HG02623 (cell line): ENCODE measurements at regions not wholly inside any gene's neighbourhood (a gene's known extent, or its start where the extent isn't known, plus 50 kb on each side); places are given as distances from the start of the nearest gene placed in this dataset.

Source experiments
- ATAC-seq: cut with Tn5 transposase; IDR thresholded peaks from one replicate; pipeline ENCODE4 v1.9.1; 2021; ENCODE audit warnings: moderate library complexity; ENCODE audit not compliant: unreplicated experiment

DNA sequence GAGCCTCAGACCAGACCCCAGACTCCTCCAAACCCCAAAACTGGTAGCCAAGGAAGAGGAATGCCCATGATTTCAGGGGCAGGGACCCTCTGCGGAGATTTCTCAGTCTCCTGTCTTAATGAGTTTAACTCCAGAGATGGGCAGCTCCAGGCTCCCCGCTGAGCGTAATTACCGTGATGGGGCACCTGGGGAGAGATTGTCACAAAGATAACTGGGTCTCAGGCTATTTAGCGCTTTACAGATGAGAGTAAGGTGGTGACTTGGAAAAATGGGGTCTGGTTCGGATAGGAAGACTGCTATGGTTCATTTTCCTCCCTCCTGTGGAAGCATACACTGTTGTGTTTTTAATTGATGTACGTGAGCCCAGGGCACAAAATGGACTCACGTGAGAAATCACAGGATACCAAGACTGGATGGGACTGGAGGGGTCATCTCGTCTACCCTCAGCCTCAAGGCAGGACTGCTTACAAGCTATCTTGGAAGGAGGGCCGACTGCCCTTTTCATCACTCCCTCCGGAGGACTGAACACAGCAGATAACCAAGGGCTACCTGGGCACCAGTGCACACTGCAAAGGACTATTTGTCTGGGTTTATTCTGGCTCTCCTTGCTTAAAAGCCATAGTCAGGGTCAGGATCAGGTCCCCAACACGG lies 427.8 kb downstream of the ZNF521 start:
- no peak for ATAC-seq

DNA sequence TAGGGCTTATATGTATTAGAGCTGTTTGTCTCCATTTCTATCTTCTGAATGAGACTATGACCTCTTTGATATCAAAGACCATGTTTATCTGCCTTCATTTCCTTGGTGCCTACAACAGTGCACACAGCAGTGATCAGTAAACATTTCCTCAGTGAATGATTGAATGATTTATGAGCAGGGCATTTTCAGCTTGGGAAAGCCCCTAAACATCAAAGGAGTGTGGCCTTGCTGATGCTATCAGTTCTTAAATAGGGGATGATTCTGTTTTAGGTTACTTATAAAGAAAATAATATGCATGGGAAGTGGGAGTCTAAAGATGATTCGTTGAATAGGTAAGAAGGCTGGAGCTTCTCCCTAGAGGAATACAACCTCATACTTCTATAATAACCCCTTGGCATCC lies 425.3 kb downstream of the ZNF521 start:
- no peak for ATAC-seq

DNA sequence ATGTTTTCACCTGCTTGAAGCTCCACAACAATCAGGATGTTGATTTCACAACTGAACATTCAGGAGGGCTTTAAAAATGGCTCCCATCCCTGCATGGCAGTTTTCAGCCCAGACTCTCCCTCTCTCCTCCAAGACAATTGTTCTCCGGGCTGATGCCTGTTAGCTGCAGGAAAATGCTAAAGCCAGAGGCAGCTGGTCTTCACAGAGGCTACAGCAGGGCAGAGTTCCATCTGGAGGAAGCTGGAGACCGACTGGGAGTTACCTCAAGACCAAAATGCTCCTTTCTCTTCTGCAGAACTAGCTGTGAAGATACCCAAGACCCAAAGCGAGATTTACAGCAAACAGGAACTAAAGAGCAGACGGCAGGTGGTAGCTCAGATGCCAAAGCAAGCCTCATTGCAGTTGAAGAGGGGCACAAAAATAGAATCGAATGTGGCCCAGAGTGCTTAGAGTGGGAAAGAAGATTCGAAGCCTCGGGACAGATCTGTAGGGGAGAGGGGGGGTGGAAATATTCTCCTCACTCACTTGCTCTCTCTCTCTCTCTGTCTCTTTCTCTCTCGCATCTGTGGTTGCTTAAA lies 423.6 kb downstream of the ZNF521 start:
- ATAC-seq = peak; percentile 58

DNA sequence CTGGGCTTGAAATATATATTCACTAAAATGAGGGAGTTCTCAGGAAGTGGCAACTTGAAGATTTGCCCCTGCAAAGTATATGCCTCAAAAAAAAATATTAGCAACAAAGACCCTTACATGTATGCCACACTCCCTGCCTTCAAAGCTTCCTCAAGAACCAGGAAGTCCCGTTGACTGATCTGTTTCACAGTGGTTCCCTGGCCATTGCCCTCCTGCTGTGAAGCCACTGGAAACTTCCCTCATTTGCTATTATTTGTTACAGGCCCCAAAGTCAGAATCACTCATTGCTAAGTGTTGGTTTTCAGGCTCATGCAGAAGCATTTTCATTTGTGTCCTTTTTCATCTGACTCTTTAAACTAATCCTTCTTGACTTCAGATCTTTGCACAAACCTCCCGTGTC lies 421.5 kb downstream of the ZNF521 start:
- ATAC-seq = no peak

DNA sequence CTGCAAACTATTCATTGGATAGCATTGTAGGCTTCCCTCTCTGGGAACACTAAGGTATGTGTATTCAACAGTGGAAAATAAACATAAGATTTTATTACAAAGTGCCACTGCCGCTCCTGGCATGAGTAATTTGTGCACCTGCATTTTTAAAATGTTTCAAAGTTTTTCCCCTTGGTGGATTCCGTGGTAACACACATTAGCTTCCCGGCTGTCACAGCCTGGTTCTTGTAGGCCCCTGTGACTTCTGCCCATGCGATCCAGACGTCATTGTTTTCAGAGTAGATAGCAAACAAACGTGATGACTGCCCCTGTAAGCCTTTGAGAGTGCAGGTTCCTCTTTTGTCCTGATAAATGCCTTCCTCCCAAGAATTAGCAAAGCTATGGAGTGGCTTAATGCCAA lies 421.0 kb downstream of the ZNF521 start:
- no peak for ATAC-seq

DNA sequence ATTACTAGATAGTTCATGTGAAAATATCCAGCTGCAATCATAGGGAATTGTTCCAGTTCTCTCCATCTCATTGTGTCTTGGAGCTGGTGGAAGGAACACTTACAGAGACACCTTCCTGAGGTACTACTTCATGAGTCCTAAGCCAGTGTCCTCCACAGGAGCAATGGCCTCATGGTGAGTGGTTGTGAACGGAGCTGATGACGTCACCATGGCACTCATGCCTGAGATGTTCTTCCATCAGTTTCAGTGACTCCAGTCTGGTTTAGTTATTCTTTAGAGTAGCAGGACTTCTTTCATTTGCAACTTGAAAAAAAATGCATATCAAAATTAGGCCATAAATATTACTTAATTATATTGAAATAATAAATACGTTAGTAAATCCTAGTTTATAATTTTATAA lies 418.6 kb downstream of the ZNF521 start:
- ATAC-seq = no peak

DNA sequence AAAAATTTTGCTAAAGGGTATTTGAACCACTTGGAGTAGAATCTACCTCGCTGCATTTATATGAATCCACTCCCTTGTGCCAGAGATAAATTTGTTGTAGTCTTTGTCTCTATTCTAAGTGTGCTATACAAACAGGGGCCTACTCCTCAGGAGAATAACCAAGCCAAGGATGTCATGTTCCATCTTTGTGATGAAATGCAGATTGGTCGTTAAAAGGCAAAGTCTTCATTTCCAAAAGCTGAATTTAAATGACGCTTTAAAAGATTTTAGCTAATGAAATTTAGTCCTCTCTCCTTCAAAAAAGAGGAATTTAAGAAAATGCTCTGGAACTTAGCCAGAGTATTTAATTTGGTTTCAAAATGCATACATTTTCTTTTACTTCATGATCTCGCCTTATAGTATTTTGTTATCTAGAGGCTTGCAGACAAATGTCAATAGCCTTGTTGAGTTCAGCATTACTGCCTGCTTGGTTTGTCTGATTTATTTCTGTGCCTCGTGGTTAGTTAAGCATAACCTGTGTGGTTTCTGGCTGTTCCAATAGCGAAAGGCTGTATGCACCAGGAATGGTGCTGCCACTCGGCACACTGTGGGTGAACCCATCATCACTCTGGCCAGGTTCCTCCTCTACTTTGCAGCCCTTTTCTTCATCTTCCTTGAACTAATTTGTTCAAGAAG lies 417.6 kb downstream of the ZNF521 start:
- ATAC-seq = no peak

DNA sequence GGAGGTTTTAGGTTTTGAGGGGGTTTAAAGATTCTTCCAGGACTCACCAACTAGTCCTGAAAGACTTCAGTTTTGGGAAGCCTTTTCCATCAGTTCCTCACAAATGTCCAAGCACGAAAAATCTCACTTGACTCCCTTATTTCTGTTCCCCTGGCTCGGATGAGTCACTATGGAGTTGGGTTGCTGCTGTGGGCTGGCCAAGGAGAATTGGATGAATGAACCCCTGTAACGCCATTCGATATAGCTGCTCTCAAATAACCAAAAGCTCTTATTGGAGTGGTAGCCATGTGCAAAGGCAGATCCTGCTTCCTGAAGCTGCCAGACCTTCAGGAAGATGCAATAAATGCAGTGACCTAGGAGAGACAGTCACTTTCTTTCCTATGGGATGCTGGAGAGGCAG lies 417.0 kb downstream of the ZNF521 start:
- ATAC-seq = no peak

DNA sequence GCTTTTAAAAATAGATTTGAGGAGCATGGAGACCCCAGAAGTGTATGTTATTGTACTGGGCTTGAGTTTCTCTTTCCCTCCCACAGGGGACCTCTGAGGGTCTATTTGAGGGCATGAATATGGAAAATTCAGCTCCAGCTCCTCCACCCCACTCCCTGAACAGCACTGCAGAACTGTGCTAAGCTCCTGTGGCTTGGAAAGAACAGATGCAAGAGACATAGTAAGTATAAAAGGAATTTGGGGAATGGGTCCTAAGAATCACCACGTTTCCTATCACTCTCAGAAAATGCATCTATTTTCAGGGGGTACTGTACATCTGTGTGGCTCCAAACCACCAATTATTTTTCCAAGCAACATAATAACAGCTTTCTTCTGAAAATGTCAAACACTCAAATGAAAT lies 416.1 kb downstream of the ZNF521 start:
- no peak for ATAC-seq

DNA sequence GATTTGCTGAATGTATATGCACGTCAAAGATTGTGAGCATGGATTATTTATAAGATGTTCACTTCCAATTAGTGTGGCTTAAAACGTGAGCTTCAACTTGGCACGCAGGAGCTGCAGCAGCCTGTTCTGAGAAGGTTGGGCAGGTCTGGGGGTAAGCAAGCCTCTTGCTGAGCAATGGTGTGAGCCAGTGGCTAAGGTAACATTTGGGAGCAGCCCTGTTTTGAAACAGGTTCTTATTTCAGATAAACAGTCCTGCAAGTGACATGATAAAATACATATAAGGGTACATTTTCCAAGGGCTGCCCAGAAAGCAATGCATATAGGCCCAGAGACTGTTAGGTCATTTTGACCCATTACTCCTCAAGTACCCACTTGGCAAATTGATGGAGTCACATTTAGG lies 415.3 kb downstream of the ZNF521 start:
- no peak for ATAC-seq

DNA sequence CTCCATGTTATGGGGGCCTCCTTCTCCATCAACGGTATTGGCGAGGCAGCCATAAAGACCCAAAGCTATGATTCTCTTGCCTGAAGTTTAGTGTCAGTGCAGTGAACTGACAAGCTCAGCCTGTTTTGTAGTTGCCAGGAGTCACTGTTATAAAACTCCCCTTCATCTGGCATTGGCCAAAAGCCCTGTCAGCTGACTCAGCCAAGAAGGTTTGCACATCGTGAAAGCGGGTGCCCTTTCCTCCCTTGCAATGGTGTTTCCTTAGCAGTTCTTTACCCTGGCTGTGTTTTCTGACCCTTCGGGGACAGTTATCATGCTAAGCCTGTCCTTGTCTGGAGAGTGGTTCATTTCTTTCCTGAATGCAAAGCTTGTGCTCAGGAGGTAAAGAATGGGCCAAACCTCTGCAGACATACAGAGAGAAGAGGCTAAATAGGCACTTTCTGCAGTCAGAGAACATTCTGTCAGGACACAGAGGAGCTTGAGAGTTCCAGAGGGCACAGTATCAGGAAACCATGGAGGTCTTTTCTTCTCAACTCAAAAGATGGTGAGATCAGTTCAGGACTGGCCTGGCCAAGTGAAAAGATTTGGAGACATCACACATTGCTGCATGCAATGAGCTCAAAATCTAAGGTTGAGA lies 414.2 kb downstream of the ZNF521 start:
- no peak for ATAC-seq

DNA sequence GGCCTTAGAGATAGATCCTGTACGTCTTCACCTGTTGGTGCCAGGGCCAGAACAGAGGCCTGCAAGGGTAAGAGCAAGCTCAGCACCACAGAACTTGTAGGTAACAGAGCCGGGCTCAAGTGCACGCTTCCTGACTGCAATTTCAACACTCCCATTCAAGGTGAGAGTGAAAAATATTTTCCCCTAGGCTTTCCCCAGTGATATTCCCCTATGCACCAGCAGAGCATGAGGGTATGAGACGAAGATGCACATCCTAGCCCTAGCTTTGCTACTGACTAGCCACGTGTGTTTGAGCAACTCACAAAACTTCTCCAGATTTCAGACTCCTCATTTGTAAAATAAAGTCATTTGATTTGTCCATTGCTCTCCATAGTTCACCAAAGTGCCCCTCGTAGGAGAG lies 411.6 kb downstream of the ZNF521 start:
- no peak for ATAC-seq

DNA sequence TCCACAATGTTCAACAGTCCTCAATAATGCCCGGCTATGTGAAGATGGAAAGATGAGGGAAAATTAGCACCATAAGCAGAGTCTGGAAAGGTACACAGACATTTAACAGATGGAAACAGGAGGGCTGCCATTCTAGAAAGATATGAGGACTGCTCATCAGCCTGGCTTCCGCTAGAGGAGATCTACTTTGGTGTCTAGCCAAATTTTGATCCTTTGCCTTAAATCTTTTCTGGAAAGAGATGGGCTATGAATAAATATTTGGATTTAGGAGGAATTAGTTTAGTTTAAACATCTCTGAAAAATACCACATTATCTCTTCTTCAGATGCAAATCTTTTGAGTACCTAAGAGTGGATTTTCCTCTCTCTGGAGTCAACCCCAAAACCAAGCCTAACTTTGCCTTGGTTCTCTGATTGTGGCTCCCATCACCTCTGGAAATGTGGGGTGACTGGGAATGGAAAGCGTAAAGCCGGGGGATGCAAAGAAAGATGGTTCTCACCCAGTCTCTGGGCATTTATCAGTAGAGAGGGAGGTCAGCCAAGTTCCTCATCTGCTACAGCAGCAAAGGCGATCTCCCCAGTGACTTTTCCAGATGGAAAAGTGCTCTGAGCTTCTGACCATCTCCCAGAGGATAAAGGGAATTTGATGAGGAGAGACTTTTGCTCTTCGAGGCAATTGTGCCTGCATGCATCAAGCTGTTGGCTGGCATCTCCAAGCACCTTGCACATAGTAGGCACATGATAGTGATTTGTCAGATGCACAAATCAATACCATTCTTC lies 410.6 kb downstream of the ZNF521 start:
- no peak for ATAC-seq

DNA sequence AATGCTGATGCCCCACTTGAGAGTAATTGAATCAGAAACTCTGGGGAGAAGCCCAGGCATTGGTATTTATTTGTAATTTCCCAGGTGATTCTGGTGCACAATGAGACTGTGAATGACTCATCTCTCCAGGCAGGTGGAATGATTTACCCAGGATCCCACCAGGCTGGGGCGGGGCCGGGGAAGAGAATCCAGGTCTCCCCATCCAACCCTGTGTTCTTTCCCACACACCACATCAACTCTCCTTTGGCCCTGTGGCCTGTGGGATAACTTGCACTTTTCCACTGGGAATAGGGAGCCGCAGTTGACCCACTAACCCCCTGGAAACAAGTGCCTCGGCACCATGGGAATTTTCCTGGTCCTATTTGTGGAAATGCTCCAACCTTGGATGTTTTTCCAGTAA lies 409.8 kb downstream of the ZNF521 start:
- ATAC-seq = no peak

DNA sequence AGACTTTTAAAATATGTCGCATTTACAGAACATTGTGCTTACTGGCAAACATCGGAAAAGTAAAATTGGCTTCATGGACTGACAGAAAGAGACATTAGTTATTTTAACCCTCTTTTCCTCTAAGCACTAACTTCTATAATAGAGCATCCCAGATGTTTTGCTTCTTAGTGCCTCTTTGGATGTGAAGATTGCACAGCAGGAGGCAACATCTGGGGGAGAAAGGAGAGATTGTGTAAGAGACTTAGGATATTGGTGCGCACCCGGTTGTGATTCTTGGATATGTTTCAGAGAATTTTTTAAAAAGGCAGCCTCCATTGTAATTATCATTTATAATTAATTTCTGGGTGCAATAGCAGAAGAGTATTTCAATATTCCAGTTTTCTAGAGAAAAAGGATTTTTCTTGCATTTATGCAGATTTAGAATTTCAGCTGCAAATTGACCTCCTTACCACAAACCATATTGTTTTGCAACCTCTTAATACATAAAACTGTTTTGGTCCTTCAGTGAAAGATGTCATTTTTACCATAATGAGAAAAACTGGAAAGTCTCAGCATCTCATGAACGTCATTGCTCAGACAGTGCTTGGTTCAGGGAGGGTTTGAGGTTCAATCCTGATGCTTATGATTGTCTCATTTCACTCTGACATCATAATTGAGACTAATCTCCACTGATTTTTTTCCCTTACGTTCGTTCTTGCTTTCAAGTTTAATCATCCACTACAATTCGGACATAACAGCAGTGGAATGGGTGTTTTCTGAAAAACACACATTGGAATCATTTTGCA lies 404.3 kb downstream of the ZNF521 start:
- ATAC-seq = no peak

DNA sequence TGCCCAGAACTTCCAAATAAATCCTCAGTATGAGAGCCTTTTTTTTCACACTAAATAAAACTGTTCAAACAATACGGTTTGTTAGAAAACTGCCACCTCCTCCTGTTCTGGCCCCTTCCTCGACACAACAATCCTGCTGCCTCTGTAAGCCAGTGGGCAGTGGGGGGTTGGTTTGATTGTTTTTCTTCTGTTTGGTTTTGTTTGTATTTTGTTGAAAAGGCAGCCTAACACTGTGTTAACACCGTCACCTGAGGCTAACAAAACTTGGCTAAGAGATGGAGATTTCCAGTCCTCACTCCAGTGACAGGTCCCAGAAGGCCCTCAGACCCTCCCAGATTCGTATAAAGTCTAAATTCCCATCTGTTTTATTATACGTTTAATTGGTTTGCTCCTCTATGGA lies 402.1 kb downstream of the ZNF521 start:
- ATAC-seq = no peak

DNA sequence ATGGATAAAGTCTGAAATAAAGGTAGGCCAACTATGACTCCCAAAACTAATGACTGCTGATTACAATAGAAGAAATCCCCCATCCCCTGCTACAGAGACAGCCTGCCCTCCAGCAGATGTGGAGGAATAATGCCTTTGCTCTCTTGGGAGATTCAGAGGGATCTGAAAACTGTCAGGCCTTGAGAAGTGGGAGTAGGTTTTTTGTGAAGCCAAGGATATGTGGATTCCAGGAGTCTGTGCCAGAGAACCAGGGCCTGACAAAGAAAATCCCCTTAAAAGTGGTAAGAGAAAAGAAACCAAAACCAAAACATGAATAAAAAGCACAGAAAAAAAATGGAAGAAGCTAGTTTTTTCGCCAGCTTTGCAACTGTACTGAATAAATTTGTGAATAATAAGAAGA lies 397.6 kb downstream of the ZNF521 start:
- no peak for ATAC-seq

DNA sequence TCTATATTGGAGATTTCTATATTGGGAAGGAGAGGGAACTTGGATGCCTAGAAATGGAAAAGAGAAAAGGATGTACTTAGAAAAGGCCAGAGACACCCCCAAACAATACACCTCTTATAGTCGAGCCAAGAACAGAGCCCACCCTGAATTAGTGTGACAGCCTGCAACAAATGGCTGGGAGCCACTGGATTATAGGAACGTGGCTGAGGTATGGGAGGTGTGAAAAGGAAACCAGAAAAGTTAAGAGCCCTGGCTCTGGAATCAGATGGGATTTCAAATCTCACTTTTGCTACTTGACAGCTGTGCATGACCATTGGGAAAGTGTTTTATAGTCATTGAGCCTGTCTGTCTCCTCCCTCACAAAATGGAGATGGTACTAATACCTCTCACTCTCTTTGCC lies 394.0 kb downstream of the ZNF521 start:
- no peak for ATAC-seq

DNA sequence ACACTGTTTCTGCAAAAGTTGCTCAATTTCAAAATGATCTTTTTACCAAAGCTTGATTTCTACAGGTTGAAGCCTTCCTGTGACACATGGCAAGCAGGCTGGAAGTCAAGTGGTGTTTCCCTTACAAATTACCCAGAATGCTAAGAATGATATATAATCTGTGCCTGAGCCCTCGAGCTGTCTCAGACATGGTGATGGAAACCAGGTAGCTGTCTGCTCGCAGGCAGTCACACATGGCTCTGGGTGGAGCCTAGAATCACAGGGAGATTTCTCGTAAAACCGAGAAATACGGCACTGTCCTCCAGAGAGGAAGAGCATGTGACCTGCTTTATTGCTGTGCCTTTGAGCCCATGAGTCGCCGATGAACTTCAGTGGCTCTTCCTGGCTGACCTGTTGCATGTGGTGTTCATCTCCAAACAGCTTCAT lies 392.9 kb downstream of the ZNF521 start:
- no peak for ATAC-seq

DNA sequence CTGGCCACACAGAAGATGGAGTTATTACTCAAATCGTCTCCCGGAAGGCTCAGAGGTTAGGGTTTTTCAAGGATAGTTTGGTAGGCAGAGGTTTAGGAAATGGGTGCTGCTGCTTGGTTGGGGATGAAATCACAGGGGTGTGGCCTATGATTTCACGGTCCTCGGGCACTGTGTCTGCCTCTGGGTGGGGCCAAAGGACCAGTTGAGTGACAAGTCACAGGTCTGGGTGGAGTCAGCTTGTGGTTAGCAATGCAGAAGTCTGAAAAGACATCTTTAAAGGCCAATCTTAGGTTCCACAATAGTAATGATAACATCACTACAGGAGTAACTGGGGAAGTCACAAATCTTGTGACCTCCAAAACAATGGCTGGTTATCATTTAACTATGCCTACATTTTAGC lies 387.8 kb downstream of the ZNF521 start:
- peak; percentile 73 for ATAC-seq
